Brain pericyte (primary cell): ENCODE measurements at regions not wholly inside any gene's neighbourhood (a gene's known extent, or its start where the extent isn't known, plus 50 kb on each side); places are given as distances from the start of the nearest gene placed in this dataset.
"Not testable (repeated sequence)": the region's sequence is repeated elsewhere in the genome, so short reads cannot be mapped to it uniquely, and the experiment has no call there.

Experiments
- DNase-seq: peaks from one replicate; pipeline ENCODE4 v3.0.0-alpha.2; 2012; ENCODE audit warnings: low read depth, low spot score

GRCh38 chr4:144371485-144371884 lies 231.0 kb upstream of the GYPA start:
- DNase-seq: no peak

DNA sequence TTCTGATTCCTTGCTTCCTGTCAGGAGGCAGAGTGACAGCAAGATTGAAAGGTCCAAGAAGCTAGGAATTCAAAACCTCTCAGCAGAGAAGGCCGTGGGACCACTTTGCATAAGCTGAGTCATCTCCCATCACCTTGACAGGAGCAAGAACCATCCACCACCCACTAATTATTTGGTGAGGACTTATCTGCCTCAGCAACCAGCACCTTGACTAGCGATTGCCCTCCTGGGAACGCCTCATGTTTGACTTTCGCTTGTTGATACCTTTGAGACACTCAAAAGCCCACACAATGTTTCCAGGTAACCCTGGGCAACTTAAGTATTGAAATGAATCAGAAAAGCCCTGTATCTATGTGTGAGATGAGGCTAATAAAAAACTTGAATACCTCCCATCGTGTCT lies 233.5 kb upstream of the GYPA start:
- DNase-seq: no peak

DNA sequence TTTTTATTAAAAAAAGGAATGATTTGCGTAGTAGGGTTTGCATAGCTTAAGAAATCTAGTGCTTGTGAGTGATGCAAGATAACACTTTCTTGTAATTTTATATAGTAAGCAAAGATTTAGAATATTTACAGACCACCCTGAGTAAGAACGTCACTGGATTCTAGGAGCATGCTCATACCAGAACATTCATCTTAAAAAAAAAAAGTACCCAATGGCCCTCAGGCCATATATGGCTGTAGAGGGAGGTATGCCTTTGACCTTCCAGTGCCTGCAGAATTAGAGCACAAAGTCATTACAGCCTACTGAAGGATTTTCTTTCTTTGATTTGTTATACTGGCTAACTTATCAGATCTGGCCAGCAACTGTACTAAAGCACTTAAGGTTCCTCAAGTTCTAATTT lies 236.3 kb upstream of the GYPA start:
- no peak for DNase-seq

GRCh38 chr4:144384408-144384807 lies 243.9 kb upstream of the GYPA start:
- no peak for DNase-seq

DNA sequence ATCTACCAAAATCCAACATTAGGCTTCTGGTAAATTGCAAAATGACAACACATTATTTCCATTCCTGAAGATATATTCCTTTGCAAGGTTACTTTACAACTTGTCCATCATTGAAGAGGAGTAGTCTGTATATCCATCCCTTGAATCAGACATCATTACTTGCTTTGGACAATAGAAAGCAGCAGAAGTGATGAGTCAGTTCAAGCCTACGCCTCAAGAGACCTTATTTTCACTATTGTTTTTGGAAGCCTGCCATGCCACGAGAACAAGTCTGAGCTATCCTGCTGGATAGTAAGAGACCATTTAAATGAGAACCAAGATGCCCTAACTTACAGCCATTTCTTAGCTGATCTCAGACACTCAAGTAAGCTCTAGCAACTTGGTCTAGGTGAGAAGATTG lies 246.0 kb upstream of the HHIP start:
- DNase-seq: peak; percentile 86

- DNase-seq: no peak
Observed at GRCh38 chr4:144402176-144402575, 243.8 kb upstream of the HHIP start.

DNA sequence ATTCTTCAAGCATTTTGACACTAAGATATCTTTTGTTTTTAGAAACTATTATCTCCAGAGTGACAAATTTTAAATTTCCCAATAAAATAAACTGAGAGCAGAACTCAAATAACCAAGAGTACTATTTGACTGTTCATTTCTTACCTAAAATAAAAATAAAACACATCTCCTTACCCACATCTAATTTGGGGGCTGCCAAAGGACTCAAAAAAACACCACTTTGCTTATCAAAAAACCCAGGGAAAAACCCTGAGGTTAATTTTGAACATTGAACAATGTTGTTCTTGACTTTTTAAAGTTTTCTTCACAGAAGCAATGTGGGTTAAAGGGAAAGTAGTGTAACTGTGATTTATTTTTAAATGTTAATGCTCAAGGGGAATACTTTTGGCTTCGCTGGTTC lies 243.0 kb upstream of the HHIP start:
- no peak for DNase-seq

DNA sequence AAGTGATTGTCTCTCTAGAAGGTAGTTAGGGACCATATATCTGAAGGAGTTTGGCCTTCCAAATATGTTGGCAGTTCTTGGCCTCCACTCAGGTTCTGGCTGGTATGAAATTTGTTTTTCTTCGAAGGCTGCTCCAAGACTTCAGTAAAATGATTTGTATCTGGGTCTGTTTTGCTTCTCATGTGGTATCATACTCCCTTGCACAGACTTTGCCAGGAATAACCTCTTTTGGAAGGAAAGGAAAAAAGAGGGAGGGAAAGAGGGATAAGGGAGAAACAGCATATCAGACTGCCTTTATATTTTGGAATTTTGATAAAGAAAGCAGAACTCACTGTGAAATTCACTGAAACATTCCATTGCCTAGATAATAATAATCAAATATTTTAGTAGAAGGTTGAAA lies 242.1 kb upstream of the HHIP start:
- no peak for DNase-seq

DNA sequence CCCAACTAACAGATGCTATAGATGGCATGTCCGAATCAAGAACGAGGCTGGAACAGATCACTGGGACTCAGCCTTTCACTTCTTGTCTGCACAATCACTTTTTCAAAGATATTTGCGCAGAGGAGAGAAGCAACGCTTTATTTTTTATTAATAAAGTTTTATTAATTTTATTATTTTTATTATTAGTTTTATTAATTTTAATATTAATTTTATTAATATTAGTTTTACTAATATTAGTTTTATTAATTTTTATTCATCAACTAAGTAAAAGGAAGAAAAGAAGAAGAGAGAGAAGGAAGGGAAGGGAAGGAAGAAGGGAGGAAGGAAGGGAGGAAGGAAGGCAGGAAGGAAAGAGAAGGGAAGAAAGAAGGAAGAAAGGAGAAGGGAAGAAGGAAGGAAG lies 236.4 kb upstream of the HHIP start:
- DNase-seq: no peak

DNA sequence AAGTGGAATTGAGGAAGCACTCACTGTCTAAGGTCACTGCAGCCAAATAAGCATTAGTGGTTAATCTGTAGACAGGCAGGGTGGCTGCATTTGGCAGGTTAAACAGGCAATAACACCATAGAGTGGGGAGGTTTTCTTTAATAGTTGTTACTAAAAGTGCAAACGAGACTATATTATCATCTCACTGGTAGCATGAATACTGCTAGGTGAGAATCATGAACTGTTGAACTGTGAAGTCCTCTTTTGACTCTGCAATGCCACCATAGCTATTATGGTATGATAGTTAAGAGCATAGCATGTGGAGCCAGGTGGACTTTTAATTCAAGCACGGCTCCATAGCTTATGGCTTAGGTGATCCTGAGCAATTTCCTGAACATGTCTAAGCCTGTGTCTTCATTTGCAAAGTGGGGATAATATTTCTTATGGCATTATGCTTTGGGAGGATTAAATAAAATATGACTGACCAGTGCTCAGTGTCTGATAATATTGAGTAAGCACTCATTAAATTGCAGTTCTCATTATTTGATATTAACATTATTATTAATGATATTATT lies 235.6 kb upstream of the HHIP start:
- no peak for DNase-seq

DNA sequence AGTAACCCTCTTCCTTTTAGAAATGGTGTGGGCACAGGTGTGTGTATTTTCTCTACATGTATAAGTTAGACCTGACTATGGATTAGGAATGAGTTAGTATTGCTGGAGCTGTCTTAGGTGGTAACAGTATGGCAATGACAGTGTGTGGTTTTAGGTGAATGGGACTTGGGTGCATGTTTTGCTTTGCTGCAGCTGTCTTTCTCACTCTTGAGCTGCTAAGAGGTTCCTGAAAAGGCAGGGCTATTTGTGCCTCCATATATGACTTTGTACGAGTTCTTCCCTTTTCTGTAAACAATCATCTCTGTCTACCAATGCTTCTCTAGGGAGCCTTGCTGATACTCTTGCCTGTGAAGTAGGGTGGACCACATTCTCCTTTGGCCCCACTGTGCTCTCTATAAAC lies 234.8 kb upstream of the HHIP start:
- no peak for DNase-seq

- DNase-seq: no peak
Observed at GRCh38 chr4:144411700-144412099, 234.3 kb upstream of the HHIP start.

DNA sequence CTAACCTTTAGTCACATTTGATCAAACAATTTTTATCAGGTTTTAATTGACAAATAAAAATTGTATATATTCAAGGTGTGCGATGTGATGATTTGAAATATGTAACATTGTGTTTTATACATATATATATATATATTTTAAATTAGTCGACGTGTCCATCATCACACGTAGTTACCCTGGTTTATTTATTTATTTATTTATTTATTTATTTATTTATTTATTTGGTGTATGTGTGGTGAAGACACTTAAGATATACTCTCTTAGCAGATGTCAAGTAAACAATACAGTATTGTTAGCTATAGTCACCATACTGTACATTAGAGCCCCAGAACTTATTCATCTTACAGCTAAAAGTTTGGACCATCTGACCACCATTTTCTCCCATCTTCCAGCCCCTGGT lies 224.9 kb upstream of the HHIP start:
- DNase-seq: no peak

GRCh38 chr4:144421839-144422565 lies 224.0 kb upstream of the HHIP start:
- DNase-seq: no peak

GRCh38 chr4:144423930-144424329 lies 222.0 kb upstream of the HHIP start:
- no peak for DNase-seq

GRCh38 chr4:144426023-144426422 lies 219.9 kb upstream of the HHIP start:
- not testable (repeated sequence) for DNase-seq

- DNase-seq: no peak
Observed at GRCh38 chr4:144442713-144443112, 203.2 kb upstream of the HHIP start.

DNA sequence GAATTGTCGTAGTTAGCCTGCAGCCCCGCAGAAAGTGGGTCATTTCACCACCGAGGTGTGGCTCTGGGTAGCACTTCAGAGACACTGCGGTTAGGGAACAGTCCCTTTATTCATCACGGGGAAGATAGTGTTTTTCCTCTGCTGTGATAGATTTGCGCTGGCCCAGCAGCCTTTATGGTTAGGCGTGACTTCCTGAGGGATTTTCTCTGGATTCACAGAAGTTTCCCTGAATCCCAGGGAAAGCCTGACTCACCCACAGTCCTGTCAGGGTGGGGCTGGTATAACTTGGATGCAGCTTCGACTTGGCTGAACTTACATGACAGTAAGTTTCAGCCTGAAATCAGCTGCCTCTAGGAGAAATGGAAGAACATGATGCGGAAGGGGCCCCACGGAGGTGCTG lies 196.3 kb upstream of the HHIP start:
- no peak for DNase-seq

GRCh38 chr4:144450526-144450925 lies 195.4 kb upstream of the HHIP start:
- no peak for DNase-seq

- DNase-seq: no peak
Observed at GRCh38 chr4:144451766-144452450, 194.0 kb upstream of the HHIP start.

DNA sequence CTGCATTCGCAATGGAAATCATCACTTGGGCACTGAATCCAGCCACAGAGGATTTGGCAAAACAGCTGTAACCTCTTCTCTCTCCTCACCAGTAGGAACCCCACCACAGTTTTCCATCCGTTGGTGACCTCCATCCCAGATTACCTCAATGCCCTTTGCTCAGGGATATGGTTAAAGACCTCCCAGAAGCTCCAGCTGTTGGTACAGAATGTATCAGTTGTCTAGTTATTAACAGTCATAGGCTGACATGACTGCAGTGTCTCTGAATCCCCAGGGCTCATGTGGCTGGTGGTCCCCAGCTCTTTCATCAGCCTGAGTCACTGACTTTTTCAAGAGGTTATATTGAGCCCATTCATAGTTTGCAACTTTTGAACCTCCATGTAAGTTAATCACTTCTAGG lies 189.8 kb upstream of the HHIP start:
- no peak for DNase-seq

DNA sequence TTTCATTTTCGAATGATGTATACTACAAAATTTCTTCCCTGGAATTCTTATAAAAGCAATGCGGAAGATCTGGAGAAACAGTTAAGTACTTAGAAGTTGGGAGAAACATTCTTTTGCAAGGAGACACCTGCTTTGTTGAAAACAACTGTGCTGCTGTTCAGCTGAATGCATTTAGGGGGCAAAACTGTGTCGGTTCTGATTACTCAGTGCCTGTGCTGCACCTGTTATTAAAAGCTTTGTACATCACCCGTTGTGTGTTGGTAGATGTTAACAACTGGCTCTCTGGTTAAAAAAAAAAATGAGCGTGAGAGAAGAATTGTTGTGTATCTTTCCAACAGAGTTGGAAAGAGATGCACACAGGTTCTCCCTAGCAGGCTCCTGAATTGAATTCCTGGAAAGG lies 184.1 kb upstream of the HHIP start:
- no peak for DNase-seq

DNA sequence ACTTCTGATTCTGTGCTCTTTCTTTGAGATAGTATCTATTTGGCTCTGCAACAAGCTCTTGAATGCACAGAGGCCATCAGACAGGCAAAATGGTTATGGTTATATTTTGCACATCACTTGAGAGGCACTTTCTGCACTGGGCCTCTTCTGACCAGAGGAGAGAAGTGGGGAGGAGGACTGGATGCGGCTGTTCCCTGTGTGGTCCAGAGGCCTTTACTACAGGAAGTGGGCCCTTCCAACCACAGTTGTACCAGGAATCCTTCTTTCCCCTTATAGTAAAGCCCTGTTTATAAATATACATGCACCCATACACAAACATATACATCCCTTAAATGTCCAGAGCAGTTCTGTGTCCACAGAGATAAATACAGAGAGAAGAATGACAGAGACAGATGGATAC lies 182.7 kb upstream of the HHIP start:
- no peak for DNase-seq
